HG03139 (cell line): ENCODE measurements at regions not wholly inside any gene's neighbourhood (a gene's known extent, or its start where the extent isn't known, plus 50 kb on each side); places are given as distances from the start of the nearest gene placed in this dataset.

ENCODE experiments used
- ATAC-seq: cut with Tn5 transposase; IDR thresholded peaks from one replicate; pipeline ENCODE4 v1.9.1; 2021; ENCODE audit not compliant: unreplicated experiment

- ATAC-seq = no peak
Measured at GRCh38 chr16:64659866-64660265, 462.0 kb downstream of the CDH11 start.

DNA sequence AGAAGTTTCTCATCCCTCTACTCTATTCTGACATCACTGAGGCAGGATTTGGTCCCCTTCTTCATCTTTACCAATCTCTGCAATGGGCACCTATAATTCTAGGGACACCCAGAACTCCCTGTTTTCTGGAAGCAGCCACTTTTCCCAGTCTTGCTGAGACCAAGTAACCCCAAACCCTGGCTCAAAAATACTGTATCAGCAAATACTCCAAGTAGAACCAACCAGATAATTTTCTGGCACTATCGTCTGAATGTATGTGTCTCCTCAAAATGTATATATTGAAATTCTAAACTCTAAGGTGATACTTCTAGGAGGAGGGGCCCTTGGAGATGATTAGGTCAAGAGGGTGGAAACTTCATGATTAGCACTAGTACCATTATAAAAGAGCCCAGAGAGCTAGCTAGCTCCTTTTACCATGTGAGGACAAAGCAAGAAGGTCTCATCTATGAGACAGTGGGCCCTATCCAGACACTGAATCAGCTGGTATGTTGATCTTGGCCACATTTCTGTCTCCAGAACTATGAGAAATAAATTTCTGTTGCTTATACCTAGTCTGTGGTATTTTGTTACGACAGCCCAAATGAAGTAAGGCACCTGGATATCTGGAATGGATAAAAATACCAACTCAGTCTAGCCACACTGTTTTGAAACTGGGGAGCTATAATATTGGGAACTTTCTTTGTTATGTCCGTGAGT, 464.4 kb downstream of the CDH11 start:
- no peak for ATAC-seq

DNA sequence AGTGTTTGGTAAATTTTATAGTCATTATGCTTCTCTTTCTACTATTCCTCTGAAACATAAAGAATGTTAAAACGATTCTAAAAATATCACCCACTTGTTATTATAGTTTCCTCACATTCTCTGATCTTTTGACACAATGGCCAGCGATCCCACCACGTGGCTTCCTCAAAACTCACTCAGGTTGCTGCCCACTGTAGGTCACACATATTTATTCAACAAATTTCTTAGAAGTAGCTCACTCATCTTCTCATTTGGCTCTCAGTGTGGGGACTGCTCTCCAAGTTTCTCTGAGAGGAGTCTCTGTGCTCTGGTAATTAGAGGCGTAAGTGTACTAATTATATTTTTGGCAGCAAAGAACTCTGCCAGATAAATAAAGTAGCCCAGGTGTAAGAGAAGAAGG, 465.4 kb downstream of the CDH11 start:
- no peak for ATAC-seq

- no peak for ATAC-seq
Measured at GRCh38 chr16:64654178-64654577, 467.7 kb downstream of the CDH11 start.

DNA sequence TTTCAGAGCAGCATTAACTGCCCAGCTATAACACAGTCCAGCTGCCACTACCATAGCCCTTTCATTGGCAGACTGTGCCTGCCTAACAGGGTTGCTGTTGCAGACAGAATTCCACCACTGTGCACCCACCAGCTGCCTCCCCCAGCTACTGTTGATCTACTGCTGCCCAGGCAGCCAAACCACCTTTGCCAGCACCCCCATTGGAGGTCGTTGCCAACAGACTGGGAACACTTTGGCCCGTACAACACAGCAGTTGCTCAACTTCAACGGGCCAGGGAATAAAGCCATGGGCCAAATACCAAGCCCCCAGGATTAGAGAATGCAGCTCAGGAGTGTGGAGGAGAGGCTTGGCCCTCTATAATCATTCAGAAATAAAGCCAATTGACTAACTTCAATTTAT, 473.6 kb downstream of the CDH11 start:
- ATAC-seq = no peak

DNA sequence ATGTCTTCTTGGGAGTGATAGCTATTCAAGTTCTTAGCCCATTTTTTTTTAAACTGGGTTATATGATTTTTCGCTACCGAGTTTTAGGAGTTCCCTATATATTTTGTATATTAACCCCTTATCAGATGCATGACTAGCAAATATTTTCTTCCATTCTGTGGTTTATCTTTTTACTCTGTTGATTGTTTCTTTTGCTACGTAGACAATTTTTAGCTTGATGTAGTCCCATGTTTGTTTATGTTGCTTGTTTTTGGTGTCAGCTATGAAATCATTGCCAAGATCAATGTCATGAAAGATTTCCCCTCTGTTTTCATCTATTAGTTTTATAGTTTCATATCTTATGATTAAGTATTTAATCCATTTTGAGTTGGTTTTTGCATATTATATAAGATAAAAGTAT, 480.5 kb downstream of the CDH11 start:
- no peak for ATAC-seq

DNA sequence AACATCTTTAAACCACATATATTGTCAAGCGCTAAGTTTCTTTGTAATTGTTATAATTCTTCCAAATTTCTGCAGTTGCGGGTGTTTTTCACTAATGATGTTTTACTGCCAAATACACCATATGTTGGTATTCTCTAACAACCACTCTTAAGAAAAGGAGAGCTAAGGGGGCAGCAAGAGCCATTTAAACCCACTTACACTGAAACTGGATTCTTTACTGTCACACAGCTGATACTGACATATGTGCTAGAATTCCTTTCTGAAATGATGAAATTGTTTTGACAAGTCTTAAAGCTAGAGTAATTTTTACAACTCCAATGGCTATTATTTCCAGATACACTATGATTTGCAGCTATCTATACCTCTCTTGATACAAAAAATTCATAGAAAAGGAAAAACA, 483.1 kb downstream of the CDH11 start:
- no peak for ATAC-seq

DNA sequence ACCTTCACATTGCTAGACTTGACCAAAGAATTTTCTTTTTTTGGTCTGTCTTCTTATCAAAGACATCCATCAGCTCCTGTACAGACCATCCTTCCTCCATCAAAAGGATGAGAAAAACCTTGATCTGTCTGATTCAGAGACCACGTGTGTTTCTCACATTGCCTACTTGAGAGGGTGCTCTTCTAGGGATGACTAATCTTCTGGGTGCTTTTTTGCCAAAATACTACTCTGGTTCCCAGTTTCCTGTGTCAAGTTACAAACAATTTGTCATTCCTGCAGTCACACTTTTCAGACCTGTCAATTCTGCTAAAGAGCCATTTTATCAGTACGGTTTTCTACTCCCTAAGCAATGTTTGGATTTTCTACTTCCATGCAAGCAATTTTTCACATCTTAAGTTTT, 492.2 kb downstream of the CDH11 start:
- ATAC-seq = no peak

DNA sequence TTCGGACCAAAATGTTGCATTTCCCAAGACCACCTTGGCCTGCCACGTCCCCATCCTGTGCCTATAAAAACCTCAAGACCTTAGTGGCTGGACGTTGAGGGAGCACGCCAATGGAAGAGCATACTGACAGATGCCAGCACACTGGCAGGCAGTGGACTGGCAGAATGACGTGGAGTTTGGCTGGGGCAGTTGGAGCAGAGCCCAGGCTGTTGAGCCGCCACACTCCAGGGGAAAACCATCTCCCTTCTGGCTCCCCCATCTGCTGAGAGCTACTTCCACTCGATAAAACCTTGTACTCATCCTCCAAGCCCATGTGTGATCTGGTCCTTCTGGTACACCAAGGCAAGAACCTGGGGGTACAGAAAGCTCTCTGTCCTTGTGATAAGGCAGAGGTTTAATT, 494.1 kb downstream of the CDH11 start:
- ATAC-seq = no peak

GRCh38 chr16:64627288-64627687, 494.6 kb downstream of the CDH11 start:
- no peak for ATAC-seq

GRCh38 chr16:64626776-64627175, 495.1 kb downstream of the CDH11 start:
- no peak for ATAC-seq

DNA sequence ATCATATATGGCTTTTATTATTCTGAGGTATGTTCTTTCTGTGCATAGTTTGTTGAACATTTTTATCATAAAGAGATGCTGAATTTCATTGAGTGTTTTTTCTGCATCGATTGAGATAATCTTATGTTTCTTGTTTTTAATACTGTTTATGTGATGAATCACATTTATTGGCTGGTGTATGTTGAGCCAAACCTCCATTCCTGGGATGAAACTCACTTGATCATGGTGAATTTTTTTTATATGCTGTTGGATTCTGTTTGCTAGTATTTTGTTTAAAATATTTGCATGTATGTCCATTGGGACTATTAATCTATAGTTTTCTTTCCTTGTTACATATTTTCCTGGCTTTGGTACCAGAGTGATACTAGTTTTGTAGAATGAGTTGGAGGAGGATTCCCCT, 500.2 kb downstream of the CDH11 start:
- no peak for ATAC-seq

DNA sequence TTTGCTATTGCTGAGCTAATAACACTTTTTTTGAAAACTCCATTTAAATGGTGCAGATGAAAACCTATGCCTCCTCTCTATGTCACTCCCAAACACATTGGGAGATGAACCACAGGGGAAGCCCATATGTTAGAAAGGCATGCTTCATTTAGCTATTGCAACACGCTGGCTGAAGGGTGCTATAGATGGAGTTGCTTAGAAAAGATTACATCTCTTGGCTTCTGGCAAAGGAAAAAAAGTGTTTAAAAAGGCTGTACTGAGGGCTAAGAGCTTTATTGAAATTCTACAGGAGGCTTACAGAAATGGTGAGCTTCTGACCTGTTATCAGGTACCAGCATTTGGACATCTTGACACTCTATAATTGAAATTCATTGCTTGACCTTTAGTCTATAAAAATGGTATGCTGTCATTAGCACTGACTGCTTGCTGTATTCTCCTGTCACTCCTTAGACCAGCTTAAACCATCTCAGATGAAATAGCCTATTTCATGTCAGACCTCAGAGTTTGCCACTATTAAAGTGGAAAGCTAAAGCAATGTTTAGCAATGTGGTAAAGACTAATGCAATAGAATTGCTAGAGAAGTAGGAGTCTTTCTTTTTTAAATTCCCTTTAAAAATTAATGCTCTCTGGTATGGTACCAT, 503.9 kb downstream of the CDH11 start:
- no peak for ATAC-seq

DNA sequence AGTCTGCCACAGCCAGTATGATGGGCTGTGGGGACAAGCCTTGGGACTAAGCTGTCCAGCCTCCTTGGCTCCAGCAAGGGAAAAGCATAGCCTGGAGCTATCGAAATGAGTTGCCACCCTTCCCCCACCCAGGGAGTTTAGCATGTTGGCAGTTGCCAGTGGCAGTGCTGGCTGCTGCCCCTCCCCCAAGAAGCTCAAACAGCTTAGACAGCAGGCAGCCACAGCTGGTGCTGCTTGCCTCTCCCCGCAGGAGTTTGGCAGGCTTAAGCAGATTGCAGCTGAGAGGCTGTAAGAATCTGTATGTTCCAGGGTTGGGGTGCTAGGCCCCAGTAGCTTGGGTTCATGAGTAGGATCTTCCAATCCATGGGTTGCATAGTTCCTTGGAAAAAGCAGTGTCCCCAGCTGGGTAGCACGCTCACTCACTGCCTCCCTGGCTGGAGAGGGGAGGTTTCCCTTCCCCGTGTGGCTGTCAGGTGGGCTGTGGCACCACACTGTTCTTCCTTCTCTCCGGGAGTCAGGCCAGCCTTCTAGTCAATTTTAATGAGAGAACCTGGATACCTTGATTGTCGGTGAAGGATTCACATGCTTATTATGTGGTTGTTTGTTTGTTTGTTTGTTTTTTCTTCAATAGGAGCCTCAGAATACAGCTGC, 506.1 kb downstream of the CDH11 start:
- no peak for ATAC-seq

GRCh38 chr16:64596196-64596595, 525.7 kb downstream of the CDH11 start:
- ATAC-seq = no peak

DNA sequence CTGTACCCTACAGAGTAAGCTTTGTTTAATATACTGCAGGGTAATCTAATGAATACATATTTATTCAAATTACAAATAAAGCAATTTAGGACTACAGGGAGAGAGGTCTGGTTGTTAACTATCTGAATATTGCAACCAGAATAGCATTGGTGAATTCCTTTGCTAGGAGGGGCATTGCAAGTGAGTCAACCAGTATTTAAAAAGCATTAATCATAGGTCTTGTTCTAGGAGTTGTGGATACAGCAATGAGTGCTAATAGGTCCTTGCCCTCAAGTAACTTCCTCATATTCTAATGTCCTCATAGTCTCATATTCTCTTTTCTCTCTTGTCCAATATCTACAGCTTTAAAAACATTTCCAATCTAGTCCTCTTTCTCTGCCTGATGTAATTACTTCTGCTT, 531.4 kb downstream of the CDH11 start:
- ATAC-seq = no peak

DNA sequence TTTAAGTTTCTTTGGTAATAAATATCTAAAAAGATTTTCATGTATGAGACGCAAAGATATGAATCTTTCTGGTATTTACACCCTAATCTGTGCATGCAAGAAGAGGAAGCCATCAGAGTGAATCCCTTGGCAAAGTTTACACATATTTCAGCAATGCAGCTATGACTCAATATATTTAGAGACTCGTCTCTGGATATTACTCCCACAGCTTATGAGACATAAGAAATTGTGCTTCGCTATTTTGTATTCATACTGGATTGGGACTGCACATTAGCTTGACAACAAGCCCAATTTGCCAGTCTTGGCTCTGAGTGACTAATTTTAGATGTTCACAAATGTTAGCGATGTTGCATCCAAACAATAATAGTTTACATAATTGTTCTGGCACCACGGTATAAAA, 532.0 kb downstream of the CDH11 start:
- no peak for ATAC-seq

- ATAC-seq = no peak
Measured at GRCh38 chr16:64586781-64587180, 535.1 kb downstream of the CDH11 start.

DNA sequence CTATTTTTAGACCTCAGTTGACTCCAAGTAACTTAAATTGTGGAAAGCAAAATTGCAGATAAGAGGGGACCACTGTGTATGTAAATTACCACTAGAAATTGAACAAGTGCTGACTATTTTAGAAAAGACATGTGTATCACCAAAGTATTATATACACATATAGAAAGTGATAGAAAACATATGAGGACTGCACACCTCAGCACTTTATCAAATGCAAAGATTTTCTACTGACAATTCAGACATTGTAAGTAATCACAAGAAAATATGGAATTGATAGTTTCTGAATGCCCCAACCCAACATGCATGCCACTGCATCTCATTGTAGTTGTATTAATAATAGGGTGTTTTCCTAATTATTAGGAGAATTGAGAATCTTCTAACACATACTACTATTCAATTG, 536.5 kb downstream of the CDH11 start:
- no peak for ATAC-seq

GRCh38 chr16:64580558-64580957, 541.3 kb downstream of the CDH11 start:
- no peak for ATAC-seq

DNA sequence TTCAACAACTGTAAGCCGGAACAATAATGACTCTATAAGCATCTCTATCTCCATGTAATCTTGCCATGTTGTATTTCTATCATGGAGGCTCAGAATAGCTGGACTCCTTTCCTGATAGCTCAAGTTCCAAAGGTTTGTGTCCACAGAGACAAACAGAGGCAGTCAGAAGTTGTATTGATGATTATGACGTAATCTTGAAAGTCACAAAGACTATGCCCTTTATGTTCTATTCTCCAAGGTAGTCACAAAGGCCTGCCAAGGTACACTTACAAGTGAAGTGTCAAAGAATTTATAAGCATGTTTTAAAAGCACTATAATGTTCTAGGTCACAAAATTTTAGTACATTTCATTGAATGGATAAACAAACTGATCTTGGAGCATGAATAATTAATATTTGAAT, 542.2 kb downstream of the CDH11 start:
- ATAC-seq = no peak

- no peak for ATAC-seq
Measured at GRCh38 chr16:64545768-64546167, 576.1 kb downstream of the CDH11 start.

GRCh38 chr16:64544859-64545258, 577.0 kb downstream of the CDH11 start:
- ATAC-seq = no peak
